ENCODE measurements at regions not wholly inside any gene's neighbourhood (a gene's known extent, or its start where the extent isn't known, plus 50 kb on each side); places are given as distances from the start of the nearest gene placed in this dataset.

DNA sequence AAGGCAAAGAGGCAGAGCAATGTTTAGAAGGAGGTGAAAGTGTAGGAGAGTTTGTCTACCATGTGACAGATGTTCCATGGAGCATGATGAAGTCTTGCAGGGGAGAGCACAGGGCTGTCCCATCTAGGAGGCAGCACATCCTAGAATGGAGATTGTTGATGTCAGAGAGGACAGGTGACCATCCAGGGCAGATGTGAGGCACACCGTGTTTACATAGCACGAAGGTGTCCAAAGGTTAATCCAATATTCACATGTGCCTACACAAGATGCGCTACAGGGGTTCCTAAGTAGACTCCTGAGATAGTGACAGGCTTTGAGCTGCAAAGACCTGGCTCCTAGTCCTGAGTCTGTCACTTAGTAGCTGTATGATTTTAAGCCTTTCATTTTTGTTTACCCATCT is 219.3 kb upstream of the SLCO3A1 start:
- TF ChIP-seq, protein P1, sequence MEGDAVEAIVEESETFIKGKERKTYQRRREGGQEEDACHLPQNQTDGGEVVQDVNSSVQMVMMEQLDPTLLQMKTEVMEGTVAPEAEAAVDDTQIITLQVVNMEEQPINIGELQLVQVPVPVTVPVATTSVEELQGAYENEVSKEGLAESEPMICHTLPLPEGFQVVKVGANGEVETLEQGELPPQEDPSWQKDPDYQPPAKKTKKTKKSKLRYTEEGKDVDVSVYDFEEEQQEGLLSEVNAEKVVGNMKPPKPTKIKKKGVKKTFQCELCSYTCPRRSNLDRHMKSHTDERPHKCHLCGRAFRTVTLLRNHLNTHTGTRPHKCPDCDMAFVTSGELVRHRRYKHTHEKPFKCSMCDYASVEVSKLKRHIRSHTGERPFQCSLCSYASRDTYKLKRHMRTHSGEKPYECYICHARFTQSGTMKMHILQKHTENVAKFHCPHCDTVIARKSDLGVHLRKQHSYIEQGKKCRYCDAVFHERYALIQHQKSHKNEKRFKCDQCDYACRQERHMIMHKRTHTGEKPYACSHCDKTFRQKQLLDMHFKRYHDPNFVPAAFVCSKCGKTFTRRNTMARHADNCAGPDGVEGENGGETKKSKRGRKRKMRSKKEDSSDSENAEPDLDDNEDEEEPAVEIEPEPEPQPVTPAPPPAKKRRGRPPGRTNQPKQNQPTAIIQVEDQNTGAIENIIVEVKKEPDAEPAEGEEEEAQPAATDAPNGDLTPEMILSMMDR (IDR thresholded peaks at IDR 0.05) = no peak
- no peak for TF ChIP-seq EZH2 (IDR thresholded peaks at IDR 0.05)
- TF ChIP-seq EZH2phosphoT487 (IDR thresholded peaks at IDR 0.05) = no peak

All from neural progenitor cell (in vitro differentiated cells).